Ishikawa (cell line): ENCODE measurements at regions not wholly inside any gene's neighbourhood (a gene's known extent, or its start where the extent isn't known, plus 50 kb on each side); places are given as distances from the start of the nearest gene placed in this dataset.

ENCODE experiments used
- EGR1 ChIP-seq: IDR thresholded peaks from 2 replicates; pipeline ENCODE4 v1.6.1; 2012
- MAX ChIP-seq: IDR thresholded peaks from 2 replicates; pipeline ENCODE4 v1.6.1; 2012
- TEAD4 ChIP-seq: IDR thresholded peaks from 2 replicates; pipeline ENCODE4 v1.6.1; 2012
- YY1 ChIP-seq: IDR thresholded peaks from 2 replicates; pipeline ENCODE4 v1.6.1; 2012; ENCODE audit warnings: low read depth

DNA sequence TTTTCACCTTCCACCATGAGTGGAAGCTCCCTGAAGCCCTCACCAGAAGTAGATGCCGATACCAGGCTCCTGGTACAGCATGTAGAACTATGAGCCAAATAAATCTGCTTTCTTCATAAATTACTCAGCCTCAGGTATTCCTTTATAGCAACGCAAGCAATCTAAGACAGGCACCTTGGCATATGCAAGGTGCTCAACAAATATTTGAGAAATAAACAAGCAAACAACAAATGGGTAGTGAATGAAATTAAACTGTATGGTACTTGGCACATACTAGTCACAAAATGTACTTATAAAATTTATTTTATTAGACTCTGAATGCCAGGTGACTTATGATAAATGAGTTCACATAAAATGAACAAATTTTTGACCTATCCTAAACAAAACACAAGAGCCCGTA, 220.3 kb downstream of the MAFB start:
- TF ChIP-seq TEAD4 (no peak), MAX (no peak), YY1 (no peak), EGR1 (no peak)
